Stimulated activated CD4-positive, alpha-beta T cell treated with anti-CD3 and anti-CD28 coated beads, Interleukin-12 subunit alpha, Interleukin-12 subunit beta, amount 100 ng/mL, for 24 hours (primary cell): ENCODE measurements at regions not wholly inside any gene's neighbourhood (a gene's known extent, or its start where the extent isn't known, plus 50 kb on each side); places are given as distances from the start of the nearest gene placed in this dataset.

Experiments
- DNase-seq, 2 experiments: peaks; one replicate each; pipeline ENCODE4 v3.0.0-alpha.2; 2020; ENCODE audit warnings: low read depth in 2 of 2

DNA sequence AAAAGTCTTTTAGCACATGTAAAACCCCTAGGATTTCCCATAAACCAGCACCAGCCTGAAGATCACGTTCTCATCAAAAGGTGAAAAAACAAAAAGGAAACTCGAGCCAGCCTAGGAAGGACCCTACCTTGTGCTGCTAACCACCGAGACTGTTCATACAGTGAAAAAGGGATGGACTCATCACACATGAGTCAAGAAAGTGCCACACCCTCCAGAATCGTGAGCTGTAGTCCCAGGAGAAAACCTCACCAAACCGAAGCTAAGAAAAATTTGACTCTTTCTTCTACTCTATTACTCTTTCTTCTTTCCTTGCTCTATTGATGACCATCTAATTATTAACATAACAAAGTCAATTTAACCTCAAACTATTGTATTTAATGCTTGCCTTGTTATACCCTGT, 124.8 kb upstream of the USP9Y start:
- DNase-seq, result no peak

DNA sequence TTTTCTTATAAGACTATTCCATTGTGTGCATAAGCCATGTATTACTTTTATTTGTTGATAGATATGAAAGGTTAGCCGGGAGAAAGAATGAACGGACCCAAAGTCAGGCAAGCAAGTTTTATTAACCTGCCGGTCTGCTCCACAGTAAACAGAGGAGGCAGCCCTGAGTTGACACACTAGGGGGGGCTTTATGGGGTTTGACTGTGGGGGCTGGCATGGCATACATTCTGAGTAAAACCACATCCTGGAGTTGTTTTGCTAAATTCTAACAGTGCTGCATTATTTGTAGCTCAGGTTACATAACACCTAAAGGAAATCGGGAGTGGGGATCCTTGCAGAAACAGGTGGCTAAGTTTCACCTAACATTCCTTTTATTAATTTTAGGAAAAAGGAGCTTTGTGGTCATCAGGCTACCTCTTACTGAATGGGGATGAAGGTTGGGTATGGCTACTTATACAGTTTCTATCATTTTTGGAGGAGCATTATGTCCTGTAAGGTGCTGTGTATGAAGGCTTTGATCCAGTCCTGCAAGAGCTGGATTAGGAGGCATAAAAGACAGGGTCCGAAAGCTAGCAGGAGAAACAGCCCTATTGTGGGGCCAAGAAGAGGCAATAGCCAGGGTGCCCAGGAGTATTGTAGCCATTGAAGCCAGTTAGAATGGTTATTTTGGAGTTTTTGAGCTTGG, 107.4 kb upstream of the USP9Y start:
- DNase-seq, result no peak

DNA sequence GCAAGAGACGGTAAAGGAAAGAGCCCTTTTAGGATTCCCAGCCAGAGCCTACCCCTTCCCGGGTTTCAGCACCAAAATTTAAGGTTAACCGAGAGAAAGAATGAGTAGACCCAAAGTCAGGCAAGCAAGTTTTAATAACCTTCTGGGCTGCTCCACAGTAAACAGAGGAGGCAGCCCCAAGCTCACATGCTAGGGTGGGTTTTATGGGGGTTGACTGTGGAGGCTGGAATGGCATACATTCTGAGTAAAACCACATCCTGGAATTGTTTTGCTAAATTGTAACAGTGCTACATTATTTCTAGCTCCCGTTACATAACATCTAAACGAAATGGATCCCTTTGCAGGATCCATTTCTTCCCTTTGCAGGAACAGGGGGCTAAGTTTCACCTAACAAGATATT, 102.2 kb upstream of the USP9Y start:
- no peak for DNase-seq

DNA sequence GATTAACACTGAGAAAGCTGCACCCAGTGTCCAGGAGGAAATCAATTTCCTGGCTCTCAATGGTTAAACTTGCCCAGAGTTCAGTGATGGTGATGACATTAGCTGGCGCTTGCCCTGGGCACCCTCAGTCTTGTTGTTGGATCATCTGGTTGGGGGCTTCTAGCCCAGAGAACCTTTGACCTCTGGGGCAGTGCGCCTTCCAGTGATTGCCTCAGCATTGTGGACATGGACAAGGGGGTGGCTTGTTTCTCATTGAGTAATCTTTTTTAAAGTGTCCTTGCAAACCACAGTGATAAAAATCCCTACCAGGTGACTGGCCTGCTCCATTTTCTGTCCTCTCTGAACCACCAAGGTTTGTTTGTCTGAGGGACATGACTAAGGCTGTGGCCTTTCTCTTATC, 95.6 kb upstream of the USP9Y start:
- no peak for DNase-seq

DNA sequence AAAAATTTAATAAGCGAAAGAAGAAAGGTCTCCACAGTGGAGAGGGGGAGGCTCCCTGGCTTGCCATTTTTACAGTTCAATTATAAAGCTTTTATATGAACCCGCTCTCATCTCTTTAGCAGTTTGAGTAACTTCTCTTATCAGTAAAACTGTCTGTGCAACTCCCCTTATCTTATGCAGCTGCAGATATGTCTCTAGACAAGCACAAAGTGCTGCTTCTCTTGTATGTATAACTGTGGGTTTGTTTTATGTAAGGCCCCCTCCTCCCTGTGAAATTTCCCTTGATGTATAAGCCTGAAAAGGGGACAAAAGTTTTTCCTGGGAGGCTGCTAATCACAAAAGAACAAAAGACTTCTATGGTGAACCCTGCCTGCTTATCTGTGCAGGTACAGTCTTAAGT, 90.2 kb upstream of the USP9Y start:
- DNase-seq, result no peak

DNA sequence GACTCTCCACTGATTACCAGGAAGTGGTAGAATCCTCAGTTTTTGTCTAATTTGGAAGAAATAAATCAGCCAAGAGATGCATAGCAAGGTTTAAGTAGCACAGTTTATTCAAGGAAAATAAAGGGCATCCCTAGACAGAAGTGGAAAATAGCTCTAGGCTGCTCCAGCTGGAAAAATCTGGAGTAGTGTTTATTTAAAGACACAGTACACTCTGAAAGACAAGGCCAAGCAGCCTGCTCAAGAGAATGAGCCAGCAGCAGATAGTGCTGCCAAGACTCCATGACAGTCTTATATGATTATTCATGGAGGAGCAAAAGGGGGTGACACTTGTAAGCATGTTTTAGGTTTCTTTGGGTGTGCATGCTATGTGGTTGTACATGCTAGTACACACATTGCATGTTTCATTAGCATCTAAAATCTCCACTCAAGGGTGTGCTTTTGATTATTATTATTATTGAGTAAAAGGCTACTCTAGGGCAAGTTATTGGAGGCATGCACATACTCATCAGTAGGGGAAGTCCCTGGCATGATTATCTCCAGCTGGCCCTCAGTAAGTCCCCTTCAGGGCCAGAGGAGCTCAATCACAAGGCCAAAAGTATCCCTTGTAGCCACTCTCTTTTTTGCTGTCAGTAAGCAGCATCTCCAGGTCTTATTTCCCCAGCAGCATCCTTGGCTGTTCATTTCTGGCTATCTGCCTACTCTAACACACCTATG, 85.1 kb upstream of the USP9Y start:
- no peak for DNase-seq

DNA sequence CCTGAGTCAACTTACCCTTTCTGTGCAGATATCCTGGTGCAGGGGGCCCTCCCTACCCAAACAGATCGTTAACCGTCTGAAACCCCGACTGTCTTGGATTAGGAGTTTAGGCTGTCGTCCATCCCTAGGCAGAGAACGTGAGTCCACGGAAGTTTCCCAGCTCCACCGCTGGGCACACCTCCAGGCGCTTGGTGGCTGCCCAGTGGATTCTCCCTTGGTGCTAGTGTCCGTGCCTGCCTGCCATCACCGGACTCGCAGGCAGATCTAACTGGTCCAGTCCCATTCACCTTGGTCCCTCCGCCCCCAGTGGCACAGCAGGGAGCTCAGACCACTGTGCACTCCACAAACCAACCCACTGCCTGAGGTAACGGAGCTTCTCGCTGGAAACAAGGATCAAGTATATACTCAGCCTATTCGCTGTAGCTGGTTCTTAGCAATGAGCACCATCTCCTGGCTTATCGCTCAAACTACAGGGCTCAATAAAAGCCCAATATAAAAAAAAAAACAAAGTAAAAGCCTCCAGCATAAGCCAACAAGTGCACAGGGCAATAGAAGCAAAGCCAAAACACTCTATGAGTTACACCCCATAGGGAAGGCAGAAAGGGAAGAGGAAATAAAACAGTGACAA, 79.5 kb upstream of the USP9Y start:
- no peak for DNase-seq

DNA sequence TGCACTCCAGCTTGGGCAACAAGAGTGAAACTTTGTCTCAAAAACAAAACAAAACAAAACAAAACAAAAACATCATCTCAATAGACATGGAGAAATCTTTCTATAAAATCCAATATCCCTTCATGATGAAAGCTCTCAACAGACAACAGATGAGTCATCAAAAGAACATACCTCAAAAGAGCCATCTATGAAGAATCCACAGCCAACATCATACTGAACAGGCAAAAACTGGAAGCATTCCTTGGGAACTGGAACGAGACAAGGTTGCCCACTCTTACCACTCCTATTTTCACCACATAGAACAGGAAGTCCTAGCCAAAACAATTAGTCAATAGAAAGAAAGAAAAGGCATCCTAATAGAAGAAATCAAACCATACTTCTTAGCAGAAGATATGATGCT, 77.8 kb upstream of the USP9Y start:
- no peak for DNase-seq

DNA sequence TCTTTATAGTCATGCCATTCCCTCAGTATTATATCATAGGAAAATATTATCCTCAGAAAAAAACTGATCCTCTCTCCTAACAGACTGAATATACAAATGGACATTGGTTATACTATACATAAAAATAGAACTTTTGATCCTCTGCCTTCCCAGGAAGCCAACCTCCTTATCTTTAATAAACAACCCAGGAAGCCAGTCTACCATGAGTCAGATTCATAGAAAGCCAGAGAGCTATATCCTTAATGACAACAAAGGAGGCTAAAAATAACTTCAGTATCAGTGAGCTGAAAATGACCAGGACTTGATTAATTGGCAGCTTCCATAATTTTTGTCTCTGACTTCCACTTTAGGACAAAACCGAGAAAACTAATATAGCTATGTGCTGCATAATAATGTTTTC, 58.0 kb upstream of the USP9Y start:
- no peak for DNase-seq

DNA sequence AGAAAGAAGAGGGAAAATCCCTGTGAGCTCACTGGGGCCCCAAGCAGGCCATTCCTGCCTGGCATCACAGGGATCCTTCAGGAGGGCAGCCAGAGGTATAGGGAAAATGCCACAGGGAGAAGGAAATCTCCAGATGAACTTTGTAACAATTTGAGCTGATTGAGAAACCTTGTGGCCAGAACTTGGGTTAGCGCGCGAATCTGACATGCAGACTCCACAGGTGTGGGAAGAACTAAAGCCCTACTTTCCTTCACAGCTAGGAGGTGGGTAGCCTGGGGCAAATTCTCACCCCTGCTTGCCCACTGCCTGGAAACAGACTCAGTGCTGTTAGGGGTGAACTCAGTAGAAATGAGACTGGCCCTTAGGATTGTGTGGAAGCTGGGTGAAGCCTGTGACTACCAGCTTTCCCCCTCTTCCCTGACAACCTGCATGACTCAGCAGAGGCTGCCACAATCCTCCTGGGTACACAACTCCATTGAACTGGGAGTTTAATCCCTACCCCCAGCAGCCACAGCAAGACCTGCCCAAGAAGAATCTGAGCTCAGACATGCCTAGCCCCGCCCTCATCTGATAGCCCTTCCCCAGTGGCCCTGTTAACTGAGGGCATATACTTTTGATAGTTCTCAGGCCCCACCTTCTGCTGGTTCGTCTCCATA, 57.2 kb upstream of the USP9Y start:
- no peak for DNase-seq

DNA sequence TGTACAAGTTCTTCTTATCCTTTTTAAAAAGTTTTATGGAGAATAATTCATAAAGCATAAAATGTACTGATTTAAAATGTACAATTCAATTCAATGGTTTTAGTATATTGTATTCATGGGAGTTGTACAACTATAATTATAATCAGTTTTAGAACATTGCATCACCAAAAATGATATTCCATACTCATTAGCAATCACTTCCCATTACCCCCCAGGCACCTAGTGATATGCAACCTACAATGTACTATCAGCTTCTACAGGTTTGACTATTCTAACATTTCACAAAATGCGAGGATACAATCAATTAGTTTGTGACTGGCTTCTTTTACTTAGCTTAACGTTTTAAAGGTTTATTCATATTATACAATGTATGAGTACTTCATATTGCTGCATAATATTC, 49.9 kb upstream of the USP9Y start:
- no peak for DNase-seq
